Omental fat pad (tissue), 3 donors: ENCODE measurements at regions not wholly inside any gene's neighbourhood (a gene's known extent, or its start where the extent isn't known, plus 50 kb on each side); places are given as distances from the start of the nearest gene placed in this dataset.

Experiments
- ATAC-seq: fragments of 150-250 bp; one replicate; pipeline ENCODE4 v1.9.1; 2016; ENCODE audit warnings: mild to moderate bottlenecking, moderate library complexity; ENCODE audit not compliant: low FRiP score
- DNase-seq: peaks from one replicate; pipeline ENCODE4 v3.0.0-alpha.2; 2019; ENCODE audit warnings: low spot score
- CTCF ChIP-seq, 3 donors: fragments of 450-650 bp; IDR thresholded peaks; one replicate each; pipeline ENCODE4 v1.5.1; 2016 to 2017; ENCODE audit warnings: antibody characterized with exemption in 3 of 3, mild to moderate bottlenecking in 3 of 3, moderate library complexity in 2 of 3

GRCh38 chr20:12311094-12311865, 393.6 kb downstream of the BTBD3 start:
- no peak for TF ChIP-seq CTCF (IDR thresholded peaks at IDR 0.05)
- no peak for ATAC-seq
- no peak for DNase-seq

DNA sequence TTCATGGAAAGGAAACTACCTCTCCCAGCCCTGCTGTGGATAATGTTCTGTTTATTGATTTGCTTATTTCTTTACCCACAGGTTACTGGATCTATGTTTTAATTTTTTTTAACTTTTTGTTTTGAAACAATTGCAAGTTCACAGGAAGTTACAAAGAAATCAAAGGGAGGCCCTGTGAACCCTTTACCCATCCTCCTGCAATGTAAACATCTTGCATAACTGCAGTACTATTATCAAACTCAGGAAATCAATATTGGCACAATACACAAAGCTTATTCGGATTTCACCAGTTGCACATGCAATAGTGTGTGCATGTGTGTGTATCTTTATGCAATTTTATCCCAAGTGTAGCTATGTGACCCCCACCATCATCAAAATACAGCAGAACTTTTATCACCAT, 398.0 kb downstream of the BTBD3 start:
- TF ChIP-seq CTCF (IDR thresholded peaks at IDR 0.05) = no peak
- DNase-seq (no peak), ATAC-seq (no peak)

DNA sequence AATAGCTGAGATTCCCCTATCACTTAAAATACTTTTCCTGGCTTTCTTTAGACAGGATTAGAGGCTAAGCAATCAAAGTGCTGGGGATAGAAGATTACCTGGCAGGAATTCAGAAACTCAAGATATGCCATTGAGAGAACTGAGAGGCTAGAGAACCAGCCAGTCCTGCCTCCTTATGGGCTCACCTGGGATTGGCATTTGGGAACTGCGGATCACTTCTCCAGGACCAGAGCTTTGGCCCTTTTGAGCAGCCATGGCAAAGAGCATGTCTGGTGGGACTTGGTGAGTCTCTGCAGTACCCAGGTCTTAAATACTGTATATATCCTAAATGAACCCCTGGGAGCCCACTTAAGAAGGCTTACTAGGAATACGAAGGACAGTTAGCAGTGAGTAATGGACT, 399.1 kb downstream of the BTBD3 start:
- no peak for TF ChIP-seq CTCF (IDR thresholded peaks at IDR 0.05)
- DNase-seq (no peak), ATAC-seq (no peak)

- no peak for TF ChIP-seq CTCF (IDR thresholded peaks at IDR 0.05)
- ATAC-seq (no peak), DNase-seq (no peak)
Observed at GRCh38 chr20:12317433-12317832, 399.7 kb downstream of the BTBD3 start.

DNA sequence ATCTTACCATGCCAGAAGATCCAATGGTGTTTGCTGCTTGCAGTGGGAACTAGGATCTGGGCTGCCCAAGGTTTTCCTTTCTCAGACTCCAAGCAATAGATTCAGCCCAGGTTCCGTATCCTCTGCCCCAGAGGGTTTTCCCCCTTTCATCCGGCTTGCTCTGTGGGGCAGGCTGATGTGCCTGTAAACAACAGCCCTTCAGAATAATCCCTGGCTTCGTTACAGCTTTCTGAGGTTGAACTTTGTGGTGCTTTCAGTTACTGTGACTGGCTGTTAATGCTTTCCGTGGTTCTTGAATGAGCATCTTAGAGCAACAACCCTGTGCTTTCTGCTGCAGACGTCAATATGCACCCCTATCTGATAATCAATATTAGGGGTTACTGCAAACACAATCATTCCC, 400.4 kb downstream of the BTBD3 start:
- no peak for TF ChIP-seq CTCF (IDR thresholded peaks at IDR 0.05)
- ATAC-seq (no peak), DNase-seq (no peak)

GRCh38 chr20:12321736-12322135, 404.0 kb downstream of the BTBD3 start:
- no peak for TF ChIP-seq CTCF (IDR thresholded peaks at IDR 0.05)
- no peak for DNase-seq
- ATAC-seq = no peak

DNA sequence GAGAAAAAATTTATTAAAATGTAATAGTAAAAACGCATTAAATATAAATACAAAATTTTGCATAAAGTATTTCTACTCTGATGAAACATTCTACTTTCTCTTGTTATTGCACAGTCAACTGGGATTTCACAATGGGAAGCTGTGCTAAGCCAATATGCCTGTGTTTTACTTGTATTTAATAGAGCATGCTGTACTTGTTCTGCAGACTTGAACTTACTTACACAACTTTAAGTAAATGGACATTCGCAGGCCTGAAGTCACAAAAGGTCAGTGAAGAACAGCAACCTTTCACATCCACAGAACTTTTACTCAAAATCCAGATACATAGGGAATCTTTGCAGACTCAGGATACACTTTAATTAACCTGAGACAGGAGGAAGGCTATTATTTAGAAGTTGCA, 409.5 kb downstream of the BTBD3 start:
- ATAC-seq = no peak
- no peak for DNase-seq
- no peak for TF ChIP-seq CTCF (IDR thresholded peaks at IDR 0.05)
